ENCODE measurements at regions not wholly inside any gene's neighbourhood (a gene's known extent, or its start where the extent isn't known, plus 50 kb on each side); places are given as distances from the start of the nearest gene placed in this dataset.

DNA sequence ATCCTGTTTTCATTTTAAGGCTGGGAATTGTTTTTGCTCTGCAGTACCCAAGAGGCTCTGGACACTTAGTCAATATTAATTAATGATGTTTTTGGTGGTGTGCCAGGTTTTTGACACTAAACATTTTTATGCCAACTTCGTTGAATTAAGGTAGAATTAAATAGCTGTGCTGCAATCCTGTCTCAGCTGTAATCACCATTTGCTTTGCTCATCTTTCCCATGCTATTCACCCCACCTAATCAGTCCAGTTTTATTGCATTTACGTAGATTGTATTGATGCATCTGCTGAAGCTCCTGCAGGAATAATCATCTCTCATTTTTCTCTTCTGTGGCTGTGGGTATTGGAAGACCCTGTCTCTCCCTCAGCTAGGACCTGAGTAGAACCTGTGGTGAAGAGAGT is 52.6 kb upstream of the TRUB1 start:
- TF ChIP-seq EZH2 (IDR thresholded peaks at IDR 0.05) (no peak), POLR2AphosphoS5 (IDR thresholded peaks at IDR 0.05; ENCODE audit: borderline replicate concordance, low read depth, low read length) (no peak), FOXP2 (optimal IDR thresholded peaks at IDR 0.05; ENCODE audit: control extremely low read depth, extremely low read length, insufficient read depth) (no peak)
